GM12878 (cell line): ENCODE measurements at regions not wholly inside any gene's neighbourhood (a gene's known extent, or its start where the extent isn't known, plus 50 kb on each side); places are given as distances from the start of the nearest gene placed in this dataset.

Source experiments
- ATAC-seq: fragments of 200-7000 bp; cut with Tn5 transposase; 3 replicates; pipeline ENCODE4 v1.9.1; 2020; ENCODE audit warnings: mild to moderate bottlenecking, moderate library complexity
- BruUV-seq: library from RNA; stranded (reverse); fragments of 400-500 nt; replicated peaks from 2 replicates; lab custom pipeline; 2021; lab: Mats Ljungman, UMichigan
- CTCF ChIA-PET: fragments of 300-600 bp; sonication (Branson Sonifier 250); formaldehyde crosslinking; extraction: SDS; loops from one replicate; lab custom pipeline; 2021; ENCODE audit warnings: inconsistent platforms; lab: Yijun Ruan, JAX
- POLR2A ChIA-PET: fragments of 350-600 bp; formaldehyde crosslinking; extraction: SDS; loops from one replicate; lab custom pipeline; 2021; ENCODE audit warnings: inconsistent platforms; lab: Charles Lee
- RAD21 ChIA-PET: fragments of 300-600 bp; sonication (Branson Sonifier 250); formaldehyde crosslinking; loops from one replicate; lab custom pipeline; 2023; ENCODE audit warnings: antibody characterized with exemption; ENCODE audit not compliant: unreplicated experiment; lab: Charles Lee
- SMC1A ChIA-PET: fragments of 300-600 bp; sonication (Branson Sonifier 250); formaldehyde crosslinking; loops from one replicate; lab custom pipeline; 2023; ENCODE audit not compliant: unreplicated experiment, uncharacterized antibody; lab: Charles Lee
- DNase-seq: peaks from one replicate; pipeline ENCODE4 v3.0.0-alpha.2; 2011; ENCODE audit warnings: low read depth, low spot score
- FAIRE-seq: peaks from 3 replicates; lab custom pipeline; 2011; peaks lifted over from hg19 to GRCh38; lab: Jason Lieb, UNC
- H2AFZ ChIP-seq: 2 replicates; pipeline ENCODE4 v1.6.0; 2011; ENCODE audit warnings: low read depth, low read length, control low read depth; ENCODE audit not compliant: control insufficient read depth
- H3K27ac ChIP-seq: 2 replicates; pipeline ENCODE4 v1.5.1; 2011; ENCODE audit warnings: control low read depth; ENCODE audit not compliant: control insufficient read depth, insufficient read depth
- H3K27me3 ChIP-seq, 2 experiments: replicated peaks in 1 of 2; 2 replicates each; pipeline versions ENCODE4 v1.6.0 to v1.6.1; 2011; ENCODE audit warnings: low read length in 1 of 2; ENCODE audit not compliant: control insufficient read depth in 2 of 2, insufficient read depth in 2 of 2
- H3K36me3 ChIP-seq, 2 experiments: 2 replicates each; pipeline ENCODE4 v1.5.1; 2011; ENCODE audit warnings: low read length in 1 of 2; ENCODE audit not compliant: control insufficient read depth in 2 of 2, insufficient read depth in 2 of 2
- H3K4me1 ChIP-seq: 2 replicates; pipeline ENCODE4 v1.6.1; 2011; ENCODE audit warnings: mild to moderate bottlenecking, low read length, moderate library complexity, mixed read lengths; ENCODE audit not compliant: control insufficient read depth, insufficient read depth
- H3K4me2 ChIP-seq: 2 replicates; pipeline ENCODE4 v1.6.0; 2011; ENCODE audit warnings: control low read depth; ENCODE audit not compliant: control insufficient read depth, insufficient read depth
- H3K4me3 ChIP-seq: fragments of 200-600 bp; sonication (generic); 2 replicates; pipeline ENCODE4 v1.5.1; 2016
- H3K79me2 ChIP-seq: 2 replicates; pipeline ENCODE4 v1.6.0; 2011; ENCODE audit warnings: low read length; ENCODE audit not compliant: control insufficient read depth, insufficient read depth
- H3K9ac ChIP-seq: 2 replicates; pipeline ENCODE4 v1.8.0; 2011; ENCODE audit warnings: low read length, control low read depth, mixed read lengths; ENCODE audit not compliant: control insufficient read depth, insufficient read depth
- H3K9me3 ChIP-seq: replicated peaks from 3 replicates; pipeline ENCODE4 v1.5.1; 2011; ENCODE audit warnings: mild to moderate bottlenecking, low read length; ENCODE audit not compliant: control insufficient read depth, insufficient read depth
- H4K20me1 ChIP-seq: 2 replicates; pipeline ENCODE4 v1.6.0; 2011; ENCODE audit not compliant: control insufficient read depth, insufficient read depth
- ATF7 ChIP-seq: fragments of 450-650 bp; IDR thresholded peaks from 2 replicates; pipeline ENCODE4 v1.6.1; 2016; ENCODE audit warnings: low read depth, mild to moderate bottlenecking
- BCL11A ChIP-seq: IDR thresholded peaks from 2 replicates; pipeline ENCODE4 v1.6.1; 2011; ENCODE audit warnings: low read depth, low read length
- BCLAF1 ChIP-seq: fragments of 450-650 bp; IDR thresholded peaks from 2 replicates; pipeline ENCODE4 v1.6.1; 2017; ENCODE audit warnings: antibody characterized with exemption, mild to moderate bottlenecking, moderate library complexity
- E4F1 ChIP-seq: fragments of 450-650 bp; IDR thresholded peaks from 2 replicates; pipeline ENCODE4 v1.6.1; 2018; ENCODE audit warnings: borderline replicate concordance, mild to moderate bottlenecking; ENCODE audit not compliant: partially characterized antibody
- HDAC6 ChIP-seq: fragments of 200-600 bp; sonication (generic); IDR thresholded peaks from one replicate; pipeline ENCODE4 v1.8.0; 2017; ENCODE audit warnings: antibody characterized with exemption; ENCODE audit not compliant: unreplicated experiment
- JUNB ChIP-seq: IDR thresholded peaks from 2 replicates; pipeline ENCODE4 v1.6.1; 2016; ENCODE audit warnings: antibody characterized with exemption, mild to moderate bottlenecking
- KDM1A ChIP-seq: fragments of 200-600 bp; sonication (generic); IDR thresholded peaks from 2 replicates; pipeline ENCODE4 v1.6.1; 2016; ENCODE audit warnings: borderline replicate concordance
- KLF5 ChIP-seq: fragments of 450-650 bp; IDR thresholded peaks from 2 replicates; pipeline ENCODE4 v1.6.1; 2014; ENCODE audit warnings: mild to moderate bottlenecking; ENCODE audit not compliant: partially characterized antibody
- PBX3 ChIP-seq: IDR thresholded peaks from 2 replicates; pipeline ENCODE4 v1.6.1; 2011; ENCODE audit warnings: mild to moderate bottlenecking, low read depth, low read length, moderate library complexity; ENCODE audit not compliant: insufficient replicate concordance
- PRDM15 ChIP-seq: fragments of 450-650 bp; formaldehyde crosslinking; IDR thresholded peaks from 2 replicates; pipeline ENCODE4 v1.4.0; 2020; ENCODE audit warnings: mild to moderate bottlenecking, moderate library complexity
- SIN3A ChIP-seq: IDR thresholded peaks from 2 replicates; pipeline ENCODE4 v1.6.1; 2012; ENCODE audit warnings: low read depth, low read length, improper control_type of control experiment
- SREBF1 ChIP-seq: IDR thresholded peaks from 2 replicates; pipeline ENCODE4 v1.6.1; 2012; ENCODE audit warnings: mild to moderate bottlenecking, low read length
- TARDBP ChIP-seq: IDR thresholded peaks from 2 replicates; pipeline ENCODE4 v1.6.1; 2016; ENCODE audit warnings: borderline replicate concordance
- TCF3 ChIP-seq: IDR thresholded peaks from 2 replicates; pipeline ENCODE4 v1.6.1; 2012; ENCODE audit warnings: low read depth, mild to moderate bottlenecking, low read length, borderline replicate concordance; ENCODE audit not compliant: insufficient read depth
- WGBS: methylation state at CpG from one replicate; pipeline ENCODE4 v1.1.6; 2016; ENCODE audit warnings: low lambda C conversion rate; ENCODE audit not compliant: insufficient replicate concordance, insufficient coverage; ENCODE audit errors: missing lambda C conversion rate; 5-methylcytosine and 5-hydroxymethylcytosine counted together
- in situ Hi-C: fragments of 300-500 bp; cut with MboI; formaldehyde crosslinking; loops from 9 replicates; pipeline ENCODE4 v1.14.3; 2018; ENCODE audit warnings: mixed read lengths
- intact Hi-C: fragments of 100-400 bp; cut with micrococcal nuclease; formaldehyde crosslinking; loops from one replicate; pipeline ENCODE4 v1.14.2; 2022; ENCODE audit not compliant: unreplicated experiment

- Histone ChIP-seq H3K9ac (no peak overlapping the region), H3K9me3 (peaks cover 4% of the 10 kb centered on the region; the same call in 2 of the 3 replicates), H3K4me3 (no peak overlapping the region), H3K4me2 (peak overlapping the region; percentile 75), H3K36me3 (peaks cover 0 to 19% of the 10 kb centered on the region in 2 experiments; a peak in 2 of 4 replicates), H2AFZ (no peak overlapping the region; the same call in 1 of the 2 replicates), H3K27me3 (no peaks in the 10 kb centered on the region), H3K4me1 (peaks cover 27% of the 10 kb centered on the region), H4K20me1 (no peaks in the 10 kb centered on the region), H3K79me2 (no peaks in the 10 kb centered on the region; the same call in 1 of the 2 replicates), H3K27ac (no peak overlapping the region; the same call in 1 of the 2 replicates)
- SMC1A ChIA-PET, result interaction anchor here (0.6 to 9.4 kb wide), 51 partner anchors 9 to 617 kb away, joined by 3 to 248 read pairs (median 9); partner anchors contain the start of genes DNAH7 and STK17B
- no TSS peak for BruUV-seq
- CTCF ChIA-PET, result interaction anchor here (0.7 to 8.3 kb wide), 43 partner anchors 10 to 779 kb away, joined by 3 to 197 read pairs (median 6); partner anchors contain the start of genes DNAH7 and STK17B
- ATAC-seq (peak; percentile 74), DNase-seq (no peak), FAIRE-seq (no peak)
- WGBS, result 0% methylated on average over 2 of the region's 2 CpGs
- intact Hi-C loops, result loop anchor here (2.0 kb wide), 1 partner anchor 36 kb away; no protein-coding TSS in a partner anchor
- RAD21 ChIA-PET, result interaction anchor here (0.6 to 6.6 kb wide), 44 partner anchors 9 to 653 kb away, joined by 3 to 211 read pairs (median 8); partner anchors contain the start of gene DNAH7
- in situ Hi-C loops, result no loop called here
- POLR2A ChIA-PET, result interaction anchor here (0.6 to 3.9 kb wide), 22 partner anchors 13 to 203 kb away, joined by 3 to 28 read pairs (median 5); no protein-coding TSS in a partner anchor
- TF ChIP-seq BCL11A, result 0 out of 2 replicates have a peak, but pooled peaks have one; percentile 39
- TF ChIP-seq TCF3, result no peak
- no peak for TF ChIP-seq SREBF1
- no peak for TF ChIP-seq PRDM15 (CRISPR knock-in tag)
- no peak for TF ChIP-seq BCLAF1
- TF ChIP-seq HDAC6, result no peak
- TF ChIP-seq ATF7, result peak; percentile 61; the same call in 1 of the 2 replicates
- no peak for TF ChIP-seq PBX3
- TF ChIP-seq KLF5, result no peak
- TF ChIP-seq JUNB, result no peak
- TF ChIP-seq SIN3A, result no peak
- no peak for TF ChIP-seq E4F1
- TF ChIP-seq KDM1A, result no peak
- TF ChIP-seq TARDBP, result no peak
These were observed 105.0 kb upstream of the STK17B start for GRCh38 chr2:196276421-196276820.
